HG03460 (cell line): ENCODE measurements at regions not wholly inside any gene's neighbourhood (a gene's known extent, or its start where the extent isn't known, plus 50 kb on each side); places are given as distances from the start of the nearest gene placed in this dataset.

Experiments
- ATAC-seq: cut with Tn5 transposase; IDR thresholded peaks from one replicate; pipeline ENCODE4 v1.9.1; 2021; ENCODE audit not compliant: unreplicated experiment

GRCh38 chr3:189500299-189500698 is 130.9 kb upstream of the TP63 start:
- no peak for ATAC-seq

- ATAC-seq: no peak
These were observed 130.2 kb upstream of the TP63 start for GRCh38 chr3:189500798-189501495.

- no peak for ATAC-seq
These were observed 128.9 kb upstream of the TP63 start for GRCh38 chr3:189502256-189502655.

GRCh38 chr3:189502676-189503257 is 128.4 kb upstream of the TP63 start:
- ATAC-seq: no peak

- peak; percentile 78 for ATAC-seq
These were observed 123.3 kb upstream of the TP63 start for GRCh38 chr3:189507856-189508255.

GRCh38 chr3:189508784-189509501 is 122.2 kb upstream of the TP63 start:
- no peak for ATAC-seq

- peak; percentile 56 for ATAC-seq
These were observed 119.2 kb upstream of the TP63 start for GRCh38 chr3:189512039-189512438.

GRCh38 chr3:189512821-189513220 is 118.4 kb upstream of the TP63 start:
- ATAC-seq: no peak

GRCh38 chr3:189513281-189514117 is 117.7 kb upstream of the TP63 start:
- no peak for ATAC-seq

- no peak for ATAC-seq
These were observed 115.2 kb upstream of the TP63 start for GRCh38 chr3:189516039-189516438.

- no peak for ATAC-seq
These were observed 113.2 kb upstream of the TP63 start for GRCh38 chr3:189517981-189518380.

- no peak for ATAC-seq
These were observed 111.7 kb upstream of the TP63 start for GRCh38 chr3:189519458-189519857.

GRCh38 chr3:189529468-189529867 is 101.7 kb upstream of the TP63 start:
- no peak for ATAC-seq

GRCh38 chr3:189529889-189530471 is 101.2 kb upstream of the TP63 start:
- no peak for ATAC-seq

GRCh38 chr3:189530822-189531221 is 100.4 kb upstream of the TP63 start:
- ATAC-seq: no peak

GRCh38 chr3:189531271-189531670 is 99.9 kb upstream of the TP63 start:
- ATAC-seq: no peak

- no peak for ATAC-seq
These were observed 96.7 kb upstream of the TP63 start for GRCh38 chr3:189534531-189534930.

GRCh38 chr3:189537135-189537534 is 94.1 kb upstream of the TP63 start:
- ATAC-seq: no peak

GRCh38 chr3:189547448-189547847 is 83.7 kb upstream of the TP63 start:
- ATAC-seq: no peak

GRCh38 chr3:189548053-189548452 is 83.1 kb upstream of the TP63 start:
- ATAC-seq: no peak

- ATAC-seq: no peak
These were observed 80.2 kb upstream of the TP63 start for GRCh38 chr3:189551007-189551406.
